Prostate gland (tissue), 2 donors: ENCODE measurements at regions not wholly inside any gene's neighbourhood (a gene's known extent, or its start where the extent isn't known, plus 50 kb on each side); places are given as distances from the start of the nearest gene placed in this dataset.
"Not testable (repeated sequence)": the region's sequence is repeated elsewhere in the genome, so short reads cannot be mapped to it uniquely, and the experiment has no call there.

ENCODE experiments used
- POLR2A ChIP-seq: fragments of 450-650 bp; IDR thresholded peaks from one replicate; pipeline ENCODE4 v1.6.1; 2016; ENCODE audit warnings: antibody characterized with exemption, mild to moderate bottlenecking
- TF ChIP-seq, protein P1 (sequence below), 4 experiments: fragments of 200-600 bp in 2 of 4; fragments of 450-650 bp in 2 of 4; sonication (generic) in 2 of 4; IDR thresholded peaks; 1 replicate in 3 of 4; 2 replicates in 1 of 4; pipeline ENCODE4 v1.5.1; 2016 to 2019; ENCODE audit warnings: antibody characterized with exemption in 4 of 4, mild to moderate bottlenecking in 2 of 4, moderate library complexity in 2 of 4

DNA sequence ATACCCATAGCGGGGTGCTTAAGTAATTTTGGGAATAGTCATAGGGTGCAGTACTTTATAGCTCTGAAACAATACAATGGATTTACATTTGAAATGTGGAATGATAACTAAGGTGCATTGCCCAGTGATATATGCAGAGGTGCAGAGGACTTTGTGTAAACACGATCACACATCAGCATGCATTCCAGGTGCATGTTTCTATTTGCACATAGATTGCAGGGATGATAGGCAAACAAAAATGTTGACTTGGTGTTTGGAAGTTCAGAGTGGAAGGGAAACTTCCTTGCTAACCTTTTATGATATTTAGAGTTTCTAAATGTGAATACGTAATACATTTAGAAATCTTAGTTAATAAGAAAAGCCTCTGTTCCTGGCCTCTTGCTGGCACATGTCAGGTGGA, 941.5 kb downstream of the TUBA3C start:
- TF ChIP-seq, protein P1, sequence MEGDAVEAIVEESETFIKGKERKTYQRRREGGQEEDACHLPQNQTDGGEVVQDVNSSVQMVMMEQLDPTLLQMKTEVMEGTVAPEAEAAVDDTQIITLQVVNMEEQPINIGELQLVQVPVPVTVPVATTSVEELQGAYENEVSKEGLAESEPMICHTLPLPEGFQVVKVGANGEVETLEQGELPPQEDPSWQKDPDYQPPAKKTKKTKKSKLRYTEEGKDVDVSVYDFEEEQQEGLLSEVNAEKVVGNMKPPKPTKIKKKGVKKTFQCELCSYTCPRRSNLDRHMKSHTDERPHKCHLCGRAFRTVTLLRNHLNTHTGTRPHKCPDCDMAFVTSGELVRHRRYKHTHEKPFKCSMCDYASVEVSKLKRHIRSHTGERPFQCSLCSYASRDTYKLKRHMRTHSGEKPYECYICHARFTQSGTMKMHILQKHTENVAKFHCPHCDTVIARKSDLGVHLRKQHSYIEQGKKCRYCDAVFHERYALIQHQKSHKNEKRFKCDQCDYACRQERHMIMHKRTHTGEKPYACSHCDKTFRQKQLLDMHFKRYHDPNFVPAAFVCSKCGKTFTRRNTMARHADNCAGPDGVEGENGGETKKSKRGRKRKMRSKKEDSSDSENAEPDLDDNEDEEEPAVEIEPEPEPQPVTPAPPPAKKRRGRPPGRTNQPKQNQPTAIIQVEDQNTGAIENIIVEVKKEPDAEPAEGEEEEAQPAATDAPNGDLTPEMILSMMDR (IDR thresholded peaks at IDR 0.05), result not testable (repeated sequence)
- TF ChIP-seq POLR2A, result not testable (repeated sequence)
